Endothelial cell of umbilical vein (primary cell): ENCODE measurements at regions not wholly inside any gene's neighbourhood (a gene's known extent, or its start where the extent isn't known, plus 50 kb on each side); places are given as distances from the start of the nearest gene placed in this dataset.

Experiments
- BruUV-seq: library from RNA; stranded (reverse); fragments of 400-500 nt; replicated peaks from 2 replicates; lab custom pipeline; 2021; lab: Mats Ljungman, UMichigan
- CTCF ChIA-PET: fragments of 300-600, 350-600 bp; sonication (Branson Sonifier 250); formaldehyde crosslinking; loops from one replicate; lab custom pipeline; 2021; ENCODE audit warnings: antibody characterized with exemption, inconsistent platforms; lab: Charles Lee
- POLR2A ChIA-PET: fragments of 300-600, 350-600 bp; sonication (Branson Sonifier 250); formaldehyde crosslinking; loops from one replicate; lab custom pipeline; 2021; ENCODE audit warnings: antibody characterized with exemption, inconsistent platforms; lab: Charles Lee
- DNase-seq: peaks from one replicate; pipeline ENCODE4 v3.0.0-alpha.2; 2011; ENCODE audit warnings: low read depth, low spot score
- FAIRE-seq: peaks from 2 replicates; lab custom pipeline; 2011; peaks lifted over from hg19 to GRCh38; lab: Jason Lieb, UNC
- H2AFZ ChIP-seq: 2 replicates; pipeline ENCODE4 v1.6.0; 2012; ENCODE audit warnings: low read depth, low read length, control low read depth, inconsistent platforms
- H3K27ac ChIP-seq: 2 replicates; pipeline ENCODE4 v1.5.1; 2011; ENCODE audit warnings: low read depth, mild to moderate bottlenecking, control low read depth, low read length, moderate library complexity; ENCODE audit not compliant: insufficient read depth
- H3K27me3 ChIP-seq, 2 experiments: 2 replicates each; pipeline versions ENCODE4 v1.6.0 to v1.6.1; 2011; ENCODE audit warnings: low read length in 2 of 2, mixed read lengths in 1 of 2; ENCODE audit not compliant: control insufficient read depth in 2 of 2, insufficient read depth in 2 of 2
- H3K36me3 ChIP-seq, 2 experiments: 2 replicates in 1 of 2; 3 replicates in 1 of 2; pipeline ENCODE4 v1.5.1; 2011; ENCODE audit warnings: low read length in 2 of 2, mild to moderate bottlenecking in 1 of 2, moderate library complexity in 1 of 2; ENCODE audit not compliant: control insufficient read depth in 2 of 2, insufficient read depth in 2 of 2; ENCODE audit errors: extremely low read depth in 1 of 2
- H3K4me1 ChIP-seq: 3 replicates; pipeline ENCODE4 v1.5.1; 2011; ENCODE audit warnings: mild to moderate bottlenecking, low read length; ENCODE audit not compliant: control insufficient read depth, insufficient read depth; ENCODE audit errors: extremely low read depth
- H3K4me2 ChIP-seq: 2 replicates; pipeline ENCODE4 v1.6.1; 2011; ENCODE audit warnings: low read length, control low read depth, mixed read lengths; ENCODE audit not compliant: insufficient read depth
- H3K4me3 ChIP-seq, 3 experiments: fragments of 200-600 bp in 1 of 3; sonication (generic), shearing (Covaris generic) in 1 of 3; replicated peaks in 1 of 3; 2 replicates each; pipeline ENCODE4 v1.5.1; 2011 to 2016; ENCODE audit warnings: control low read depth in 3 of 3, low read length in 3 of 3, mild to moderate bottlenecking in 2 of 3, inconsistent platforms in 1 of 3, low read depth in 1 of 3, moderate library complexity in 1 of 3; ENCODE audit not compliant: insufficient read depth in 1 of 3
- H3K79me2 ChIP-seq: 2 replicates; pipeline ENCODE4 v1.6.0; 2012; ENCODE audit warnings: low read length, inconsistent platforms; ENCODE audit not compliant: control insufficient read depth, insufficient read depth
- H3K9ac ChIP-seq: replicated peaks from 2 replicates; pipeline ENCODE3; 2011; ENCODE audit warnings: low read length, control low read depth; ENCODE audit not compliant: insufficient read depth; ENCODE audit errors: extremely low read depth
- H3K9me1 ChIP-seq: replicated peaks from 3 replicates; pipeline ENCODE4 v1.6.0; 2011; ENCODE audit warnings: mild to moderate bottlenecking, low read length; ENCODE audit not compliant: control insufficient read depth, insufficient read depth; ENCODE audit errors: extremely low read depth
- H3K9me3 ChIP-seq: replicated peaks from 2 replicates; pipeline ENCODE4 v1.5.1; 2012; ENCODE audit warnings: low read length, inconsistent platforms; ENCODE audit not compliant: control insufficient read depth, insufficient read depth
- H4K20me1 ChIP-seq: replicated peaks from 2 replicates; pipeline ENCODE3; 2011; ENCODE audit warnings: mild to moderate bottlenecking, low read length; ENCODE audit not compliant: control insufficient read depth, insufficient read depth; ENCODE audit errors: extremely low read depth
- CTCF ChIP-seq, 2 donors: IDR thresholded peaks; 1 replicate in 1 of 2; 2 replicates in 1 of 2; pipeline ENCODE4 v1.5.1; 2011; ENCODE audit warnings: low read length in 2 of 2, mild to moderate bottlenecking in 2 of 2, moderate library complexity in 2 of 2, control low read depth in 1 of 2, inconsistent platforms in 1 of 2, low read depth in 1 of 2; ENCODE audit not compliant: insufficient read depth in 1 of 2; ENCODE audit errors: extremely low read depth in 1 of 2
- EZH2 ChIP-seq: IDR thresholded peaks from 2 replicates; pipeline ENCODE4 v1.6.1; 2012; ENCODE audit warnings: borderline replicate concordance, low read depth, mild to moderate bottlenecking, moderate library complexity, low read length, inconsistent platforms; ENCODE audit not compliant: severe bottlenecking
- FOS ChIP-seq: IDR thresholded peaks from 2 replicates; pipeline ENCODE4 v1.6.1; 2011; ENCODE audit warnings: mild to moderate bottlenecking, low read length, moderate library complexity, borderline replicate concordance; ENCODE audit not compliant: insufficient read depth
- GATA2 ChIP-seq: IDR thresholded peaks from 2 replicates; pipeline ENCODE4 v1.7.0; 2011; ENCODE audit warnings: low read depth, mild to moderate bottlenecking, moderate library complexity, mixed read lengths, low read length; ENCODE audit not compliant: insufficient read length, insufficient read depth
- JUN ChIP-seq: IDR thresholded peaks from 2 replicates; pipeline ENCODE4 v1.6.1; 2011; ENCODE audit warnings: borderline replicate concordance, low read depth; ENCODE audit not compliant: insufficient read length, insufficient read depth
- MAX ChIP-seq: IDR thresholded peaks from 2 replicates; pipeline ENCODE4 v1.6.1; 2011; ENCODE audit not compliant: insufficient read depth, insufficient read length
- MYC ChIP-seq: IDR thresholded peaks from one replicate; pipeline ENCODE4 v1.6.1; 2011; ENCODE audit warnings: mild to moderate bottlenecking, low read depth, low read length
- POLR2A ChIP-seq: IDR thresholded peaks from 2 replicates; pipeline ENCODE4 v1.6.1; 2012; ENCODE audit warnings: low read depth, mild to moderate bottlenecking, control low read depth, low read length
- POLR2AphosphoS5 ChIP-seq: IDR thresholded peaks from 2 replicates; pipeline ENCODE4 v1.6.1; 2012; ENCODE audit warnings: low read depth, mild to moderate bottlenecking, control low read depth, low read length, moderate library complexity; ENCODE audit not compliant: insufficient read depth
- dilution Hi-C: fragments of 300-500 bp; cut with MboI; formaldehyde crosslinking; loops from one replicate; pipeline ENCODE4 v1.15.0; 2019; ENCODE audit warnings: low sequenced_read_pairs; ENCODE audit not compliant: extremely low pct_ligation_motif_present
- intact Hi-C: fragments of 100-400 bp; cut with micrococcal nuclease; formaldehyde crosslinking; loops from one replicate; pipeline ENCODE4 v1.10.0; 2022

- Histone ChIP-seq H3K9me3 (peaks cover 2% of the 10 kb centered on the region), H3K4me2 (no peak overlapping the region), H3K79me2 (no peaks in the 10 kb centered on the region), H3K4me1 (no peaks in the 10 kb centered on the region), H3K27me3 (no peaks in the 10 kb centered on the region), H3K9ac (no peak overlapping the region), H4K20me1 (no peaks in the 10 kb centered on the region), H3K9me1 (no peaks in the 10 kb centered on the region), H3K4me3 (no peak overlapping the region), H2AFZ (no peak overlapping the region), H3K36me3 (no peaks in the 10 kb centered on the region), H3K27ac (no peak overlapping the region)
- dilution Hi-C loops (no loop called here), intact Hi-C loops (no loop called here)
- ChIA-PET POLR2A (no interaction called here), CTCF (no interaction called here)
- TF ChIP-seq POLR2AphosphoS5: no peak
- no peak for TF ChIP-seq MYC
- TF ChIP-seq FOS: no peak
- TF ChIP-seq GATA2: no peak
- no peak for TF ChIP-seq CTCF (IDR thresholded peaks at IDR 0.05; ENCODE audit: extremely low read depth in 1 of 2, insufficient read depth in 1 of 2, low read depth in 1 of 2, low read length in 2 of 2)
- no peak for TF ChIP-seq MAX
- no peak for TF ChIP-seq POLR2A
- TF ChIP-seq EZH2: no peak
- TF ChIP-seq JUN: no peak
- DNase-seq (no peak), FAIRE-seq (no peak)
- no TSS peak for BruUV-seq
Measured at GRCh38 chr21:41029571-41029970, 138.4 kb upstream of the BACE2 start.
